KMS-11 (cell line): ENCODE measurements at regions not wholly inside any gene's neighbourhood (a gene's known extent, or its start where the extent isn't known, plus 50 kb on each side); places are given as distances from the start of the nearest gene placed in this dataset.
"Not testable (repeated sequence)": the region's sequence is repeated elsewhere in the genome, so short reads cannot be mapped to it uniquely, and the experiment has no call there.

Source experiments
- H2AFZ ChIP-seq: fragments of 200-600 bp; sonication (generic); 2 replicates; pipeline ENCODE4 v1.6.1; 2016; ENCODE audit warnings: antibody characterized with exemption, mixed run types, low read depth
- H3K27ac ChIP-seq: fragments of 200-600 bp; sonication (generic); 2 replicates; pipeline ENCODE4 v1.6.1; 2016; ENCODE audit warnings: mild to moderate bottlenecking, mixed run types
- H3K27me3 ChIP-seq: fragments of 200-600 bp; sonication (generic); 2 replicates; pipeline ENCODE4 v1.6.1; 2017; ENCODE audit warnings: mild to moderate bottlenecking, low read depth, mixed run types, moderate library complexity; ENCODE audit not compliant: insufficient read depth
- H3K36me3 ChIP-seq: fragments of 200-600 bp; sonication (generic); 2 replicates; pipeline ENCODE4 v1.6.1; 2017; ENCODE audit warnings: mild to moderate bottlenecking, mixed run types; ENCODE audit not compliant: insufficient read depth
- H3K4me1 ChIP-seq: fragments of 200-600 bp; sonication (generic); 2 replicates; pipeline ENCODE4 v1.6.1; 2016; ENCODE audit warnings: mild to moderate bottlenecking, low read depth, mixed run types; ENCODE audit not compliant: poor library complexity, severe bottlenecking
- H3K4me2 ChIP-seq: fragments of 200-600 bp; sonication (generic); 2 replicates; pipeline ENCODE4 v1.7.0; 2016; ENCODE audit warnings: mild to moderate bottlenecking, mixed run types
- H3K4me3 ChIP-seq: fragments of 200-600 bp; sonication (generic); IDR thresholded peaks from 2 replicates; pipeline ENCODE4 v1.6.1; 2017; ENCODE audit warnings: low read depth, low read length, mixed read lengths; ENCODE audit not compliant: insufficient read depth
- H3K79me2 ChIP-seq: fragments of 200-600 bp; sonication (generic); 2 replicates; pipeline ENCODE4 v1.6.1; 2016; ENCODE audit warnings: low read depth, mixed run types; ENCODE audit not compliant: insufficient read depth
- H3K9ac ChIP-seq: fragments of 200-600 bp; sonication (generic); 2 replicates; pipeline ENCODE4 v1.6.1; 2016; ENCODE audit warnings: mild to moderate bottlenecking, mixed run types
- H4K20me1 ChIP-seq: fragments of 200-600 bp; sonication (generic); 2 replicates; pipeline ENCODE4 v1.6.1; 2016; ENCODE audit warnings: mild to moderate bottlenecking, mixed run types; ENCODE audit not compliant: insufficient read depth
- TF ChIP-seq, protein P1 (sequence below): fragments of 200-600 bp; sonication (generic); conservative IDR thresholded peaks from 2 replicates; pipeline ENCODE4 v1.6.1; 2017; ENCODE audit warnings: low read depth, mild to moderate bottlenecking, antibody characterized with exemption, low read length, moderate library complexity, mixed read lengths

DNA sequence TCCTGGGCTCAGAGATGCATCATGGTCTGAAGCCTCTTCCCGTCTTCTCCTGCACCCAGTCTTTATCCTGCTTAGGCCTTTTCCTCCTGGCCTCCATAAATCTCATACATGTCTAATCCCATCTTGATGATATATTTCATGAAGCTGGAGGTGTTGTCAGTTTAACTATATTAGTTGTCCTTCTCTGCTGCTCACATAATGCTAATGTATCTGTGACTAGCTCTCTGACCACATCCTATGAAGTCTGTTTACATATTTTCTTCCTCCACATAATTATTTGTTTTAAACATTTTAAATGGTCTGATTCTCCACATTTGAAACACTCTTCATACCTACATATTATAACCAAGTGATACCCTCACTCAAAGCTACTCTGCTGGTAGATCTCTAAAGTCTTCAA is 315.2 kb upstream of the RND3 start:
- TF ChIP-seq, protein P1, sequence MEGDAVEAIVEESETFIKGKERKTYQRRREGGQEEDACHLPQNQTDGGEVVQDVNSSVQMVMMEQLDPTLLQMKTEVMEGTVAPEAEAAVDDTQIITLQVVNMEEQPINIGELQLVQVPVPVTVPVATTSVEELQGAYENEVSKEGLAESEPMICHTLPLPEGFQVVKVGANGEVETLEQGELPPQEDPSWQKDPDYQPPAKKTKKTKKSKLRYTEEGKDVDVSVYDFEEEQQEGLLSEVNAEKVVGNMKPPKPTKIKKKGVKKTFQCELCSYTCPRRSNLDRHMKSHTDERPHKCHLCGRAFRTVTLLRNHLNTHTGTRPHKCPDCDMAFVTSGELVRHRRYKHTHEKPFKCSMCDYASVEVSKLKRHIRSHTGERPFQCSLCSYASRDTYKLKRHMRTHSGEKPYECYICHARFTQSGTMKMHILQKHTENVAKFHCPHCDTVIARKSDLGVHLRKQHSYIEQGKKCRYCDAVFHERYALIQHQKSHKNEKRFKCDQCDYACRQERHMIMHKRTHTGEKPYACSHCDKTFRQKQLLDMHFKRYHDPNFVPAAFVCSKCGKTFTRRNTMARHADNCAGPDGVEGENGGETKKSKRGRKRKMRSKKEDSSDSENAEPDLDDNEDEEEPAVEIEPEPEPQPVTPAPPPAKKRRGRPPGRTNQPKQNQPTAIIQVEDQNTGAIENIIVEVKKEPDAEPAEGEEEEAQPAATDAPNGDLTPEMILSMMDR: no peak

DNA sequence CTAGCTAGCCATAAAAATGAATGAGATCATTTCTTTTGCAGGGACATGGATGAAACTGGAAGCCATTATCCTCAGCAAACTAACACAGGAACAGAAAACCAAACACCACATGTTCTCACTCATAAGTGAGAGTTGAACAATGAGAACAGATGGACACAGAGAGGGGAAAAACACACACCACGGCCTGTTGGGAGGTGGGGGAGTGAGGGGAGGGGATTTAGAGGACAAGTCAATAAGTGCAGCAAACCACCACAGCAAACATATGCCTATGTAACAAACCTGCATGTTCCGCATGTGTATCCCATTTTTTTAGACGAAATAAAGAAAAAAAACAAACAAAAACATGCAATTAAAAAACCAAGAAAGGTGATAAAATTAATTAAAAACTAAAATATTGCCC is 308.8 kb upstream of the RND3 start:
- H3K27me3 ChIP-seq, H4K20me1 ChIP-seq, H3K27ac ChIP-seq, H3K36me3 ChIP-seq, H3K79me2 ChIP-seq, H3K4me2 ChIP-seq, H3K9ac ChIP-seq, H3K4me1 ChIP-seq, H3K4me3 ChIP-seq, H2AFZ ChIP-seq: not testable (repeated sequence)

More for the DNA sequence above, 315.2 kb upstream of the RND3 start:
- no peak overlapping the region for H3K9ac ChIP-seq
- H2AFZ ChIP-seq: no peak overlapping the region
- no peaks in the 10 kb centered on the region for H3K79me2 ChIP-seq
- H4K20me1 ChIP-seq: no peaks in the 10 kb centered on the region
- no peak overlapping the region for H3K27ac ChIP-seq
- H3K27me3 ChIP-seq: no peaks in the 10 kb centered on the region
- no peaks in the 10 kb centered on the region for H3K4me1 ChIP-seq
- H3K4me3 ChIP-seq: no peak overlapping the region
- no peaks in the 10 kb centered on the region for H3K36me3 ChIP-seq
- H3K4me2 ChIP-seq: no peak overlapping the region

DNA sequence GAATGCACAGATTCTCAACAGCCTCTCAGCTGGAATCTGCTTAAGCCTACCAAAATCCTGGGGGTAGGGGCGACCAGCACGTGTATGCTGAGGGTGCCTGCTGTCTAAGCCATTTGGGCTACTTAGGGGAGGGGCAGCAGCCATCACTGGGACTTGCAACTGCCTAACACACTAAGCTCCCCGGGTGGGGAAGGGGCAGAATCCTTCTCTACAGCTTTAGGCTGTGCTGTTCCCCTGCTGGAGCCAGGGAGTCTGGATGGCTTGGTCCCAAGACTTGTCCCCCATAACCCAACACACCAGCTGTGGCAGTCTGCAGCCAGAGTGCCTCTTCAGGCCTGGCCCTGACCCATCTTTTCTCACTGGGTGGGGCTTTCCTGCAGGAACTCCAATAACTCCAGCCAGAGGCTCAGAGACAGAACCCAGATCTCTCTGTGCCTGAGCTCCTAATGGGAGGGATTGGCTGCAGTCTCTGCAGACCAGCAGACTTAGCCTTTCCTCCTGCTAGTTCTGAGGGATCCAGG is 305.4 kb upstream of the RND3 start:
- H3K4me3 ChIP-seq: no peak overlapping the region
- no peaks in the 10 kb centered on the region for H3K4me1 ChIP-seq
- H2AFZ ChIP-seq: no peak overlapping the region
- H3K9ac ChIP-seq: no peak overlapping the region
- no peak overlapping the region for H3K4me2 ChIP-seq
- no peaks in the 10 kb centered on the region for H3K79me2 ChIP-seq
- no peaks in the 10 kb centered on the region for H3K36me3 ChIP-seq
- H3K27me3 ChIP-seq: no peaks in the 10 kb centered on the region
- TF ChIP-seq, protein P1: no peak
- H3K27ac ChIP-seq: no peak overlapping the region
- no peaks in the 10 kb centered on the region for H4K20me1 ChIP-seq

DNA sequence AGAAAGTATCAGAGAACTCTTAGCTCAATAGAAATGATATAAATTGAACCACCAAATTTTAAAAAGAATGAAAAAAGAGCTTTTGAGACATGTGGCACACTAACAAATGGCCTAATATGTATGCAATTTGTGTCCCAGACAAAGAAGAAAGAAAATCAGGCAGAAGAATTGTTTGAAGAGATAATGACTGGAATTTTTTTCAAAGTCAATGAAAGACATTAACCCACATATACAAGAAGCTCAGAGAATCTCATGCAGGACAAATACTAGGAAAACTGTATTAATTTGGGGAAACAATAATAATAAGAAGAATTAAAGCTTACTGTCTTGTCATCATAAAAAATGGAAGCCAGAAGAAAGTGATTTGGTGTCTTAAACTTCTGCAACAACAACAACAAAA is 304.1 kb upstream of the RND3 start:
- TF ChIP-seq, protein P1: no peak
- Histone ChIP-seq H3K79me2 (no peaks in the 10 kb centered on the region), H3K27ac (no peak overlapping the region), H4K20me1 (no peaks in the 10 kb centered on the region), H3K4me3 (no peak overlapping the region), H3K36me3 (no peaks in the 10 kb centered on the region), H3K27me3 (no peaks in the 10 kb centered on the region), H3K4me1 (no peaks in the 10 kb centered on the region), H2AFZ (no peak overlapping the region), H3K9ac (no peak overlapping the region), H3K4me2 (no peak overlapping the region)

DNA sequence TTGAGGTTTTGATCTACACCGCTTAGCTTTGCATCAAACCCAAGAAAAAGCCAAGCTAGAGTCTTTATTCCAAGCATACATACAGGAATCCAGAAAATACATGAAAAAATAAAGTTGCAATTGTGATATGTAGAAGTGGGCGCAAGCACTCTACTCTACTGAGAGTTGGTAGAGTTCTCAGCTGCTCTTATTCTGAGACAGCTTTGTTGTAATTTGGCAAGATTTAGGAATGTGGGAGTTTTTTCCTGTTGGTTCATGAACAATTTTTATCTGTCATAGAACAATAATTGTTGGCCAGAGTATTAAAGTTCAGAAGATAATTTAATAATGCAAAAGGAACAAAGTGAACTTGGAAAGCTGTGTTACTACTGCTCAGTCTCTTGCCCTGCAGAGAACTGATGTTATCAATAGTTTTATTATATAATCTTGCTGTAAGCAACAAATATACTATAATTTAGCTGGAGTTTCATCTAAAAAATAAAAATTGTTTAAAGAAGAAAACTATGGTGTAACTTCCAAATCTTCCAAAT is 302.0 kb upstream of the RND3 start:
- Histone ChIP-seq H3K4me2 (no peak overlapping the region), H3K27me3 (no peaks in the 10 kb centered on the region), H3K9ac (no peak overlapping the region), H4K20me1 (no peaks in the 10 kb centered on the region), H3K27ac (no peak overlapping the region), H3K4me1 (no peaks in the 10 kb centered on the region), H3K79me2 (no peaks in the 10 kb centered on the region), H3K4me3 (no peak overlapping the region), H3K36me3 (no peaks in the 10 kb centered on the region), H2AFZ (no peak overlapping the region)
- TF ChIP-seq, protein P1: no peak
